Upper lobe of left lung (tissue), 6 donors: ENCODE measurements at regions not wholly inside any gene's neighbourhood (a gene's known extent, or its start where the extent isn't known, plus 50 kb on each side); places are given as distances from the start of the nearest gene placed in this dataset.
"Not testable (repeated sequence)": the region's sequence is repeated elsewhere in the genome, so short reads cannot be mapped to it uniquely, and the experiment has no call there.

ENCODE experiments used
- ATAC-seq, 2 donors: fragments of 200-7000 bp; cut with Tn5 transposase; one replicate each; pipeline ENCODE4 v1.9.1; 2022; ENCODE audit warnings: mild to moderate bottlenecking in 2 of 2, moderate library complexity in 2 of 2; ENCODE audit not compliant: low FRiP score in 2 of 2
- DNase-seq, 2 donors: peaks; one replicate each; pipeline ENCODE4 v3.0.0-alpha.2; 2019 to 2020
- H3K27ac ChIP-seq, 4 donors: fragments of 200-600 bp; sonication (generic); one replicate each; pipeline ENCODE4 v1.5.1; 2016 to 2019
- H3K27me3 ChIP-seq, 4 donors: fragments of 200-600 bp; sonication (generic); one replicate each; pipeline ENCODE4 v1.5.1; 2017 to 2019
- H3K36me3 ChIP-seq, 4 donors: fragments of 200-600 bp; sonication (generic); one replicate each; pipeline ENCODE4 v1.5.1; 2016 to 2019
- H3K4me1 ChIP-seq, 4 donors: fragments of 200-600 bp; sonication (generic); one replicate each; pipeline ENCODE4 v1.5.1; 2018 to 2019
- H3K4me3 ChIP-seq, 4 donors: fragments of 200-600 bp; sonication (generic); one replicate each; pipeline ENCODE4 v1.5.1; 2017 to 2019; ENCODE audit warnings: mild to moderate bottlenecking in 2 of 4, moderate library complexity in 1 of 4
- H3K9me3 ChIP-seq, 4 donors: fragments of 200-600 bp; sonication (generic); one replicate each; pipeline ENCODE4 v1.5.1; 2018 to 2019
- CTCF ChIP-seq, 6 experiments: fragments of 450-650 bp in 4 of 6; fragments of 200-600 bp in 2 of 6; sonication (generic) in 2 of 6; IDR thresholded peaks; one replicate each; pipeline ENCODE4 v1.5.1; 2016 to 2019; ENCODE audit warnings: antibody characterized with exemption in 6 of 6
- EP300 ChIP-seq, 4 donors: sonication (generic); formaldehyde crosslinking; IDR thresholded peaks; one replicate each; pipeline ENCODE4 v1.5.1; 2017; ENCODE audit warnings: antibody characterized with exemption in 4 of 4, control low read depth in 2 of 4
- POLR2A ChIP-seq, 4 donors: fragments of 450-650 bp; IDR thresholded peaks; one replicate each; pipeline ENCODE4 v1.5.1; 2016 to 2017; ENCODE audit warnings: antibody characterized with exemption in 4 of 4, mild to moderate bottlenecking in 2 of 4
- POLR2AphosphoS5 ChIP-seq, 2 donors: sonication (generic); formaldehyde crosslinking; IDR thresholded peaks; one replicate each; pipeline ENCODE4 v1.5.1; 2017; ENCODE audit warnings: antibody characterized with exemption in 2 of 2
- WGBS, 2 donors: methylation state at CpG; one replicate each; pipeline ENCODE4 v1.1.5; 2017 to 2018; 5-methylcytosine and 5-hydroxymethylcytosine counted together
- donor health status: DM: no; HTN: no; CAD: no; lungs with moderate emphysema.
- donor health status: DM: no; HTN: yes; CAD: no; lungs with severe emphysema.

GRCh38 chr1:185433667-185434066 lies 116.6 kb upstream of the IVNS1ABP start:
- H3K4me1 ChIP-seq, result no peaks in the 10 kb centered on the region
- H3K27ac ChIP-seq, result no peak overlapping the region
- ATAC-seq (no peak), DNase-seq (no peak)
- no peaks in the 10 kb centered on the region for H3K36me3 ChIP-seq
- no peaks in the 10 kb centered on the region for H3K27me3 ChIP-seq
- no peaks in the 10 kb centered on the region for H3K9me3 ChIP-seq
- WGBS, 2 donors, result 45 to 70% methylated on average over 2 of the region's 2 CpGs
- TF ChIP-seq POLR2AphosphoS5 (IDR thresholded peaks at IDR 0.05), result no peak
- no peak for TF ChIP-seq POLR2A (IDR thresholded peaks at IDR 0.05)
- TF ChIP-seq CTCF (IDR thresholded peaks at IDR 0.05), result no peak
- no peak for TF ChIP-seq EP300 (IDR thresholded peaks at IDR 0.05)
- H3K4me3 ChIP-seq, result no peak overlapping the region

GRCh38 chr1:185432948-185433347 lies 115.9 kb upstream of the IVNS1ABP start:
- TF ChIP-seq POLR2A (IDR thresholded peaks at IDR 0.05), result no peak
- no peak for TF ChIP-seq CTCF (IDR thresholded peaks at IDR 0.05)
- TF ChIP-seq POLR2AphosphoS5 (IDR thresholded peaks at IDR 0.05), result no peak
- no peak for TF ChIP-seq EP300 (IDR thresholded peaks at IDR 0.05)
- Histone ChIP-seq H3K27ac (no peak overlapping the region), H3K36me3 (no peaks in the 10 kb centered on the region), H3K4me3 (no peak overlapping the region), H3K27me3 (no peaks in the 10 kb centered on the region), H3K4me1 (no peaks in the 10 kb centered on the region), H3K9me3 (no peaks in the 10 kb centered on the region)
- WGBS, 2 donors, result 93 to 94% methylated on average over 2 of the region's 2 CpGs
- DNase-seq (no peak), ATAC-seq (no peak)

DNA sequence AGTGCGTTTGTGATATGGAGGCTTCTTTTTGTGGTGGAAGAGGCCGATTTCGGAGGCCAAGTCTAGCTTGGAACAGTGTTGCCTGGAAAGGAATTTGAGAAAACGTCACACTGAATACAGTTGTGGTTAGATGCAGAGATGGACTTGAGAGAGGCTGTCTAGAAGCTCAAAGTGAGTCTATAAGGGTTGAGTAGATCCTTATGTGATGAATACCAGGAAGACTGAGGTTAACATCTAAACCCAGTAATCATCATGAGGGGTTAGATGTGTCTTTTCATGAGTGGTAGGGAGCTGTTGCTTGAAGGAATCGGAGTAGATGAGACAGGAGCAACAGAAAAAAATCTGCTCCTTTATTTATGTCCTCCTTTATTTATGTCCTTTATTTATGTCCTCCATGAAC lies 114.6 kb upstream of the IVNS1ABP start:
- no peaks in the 10 kb centered on the region for H3K36me3 ChIP-seq
- no peak overlapping the region for H3K27ac ChIP-seq
- no peaks in the 10 kb centered on the region for H3K4me1 ChIP-seq
- no peak for DNase-seq
- no peaks in the 10 kb centered on the region for H3K27me3 ChIP-seq
- no peaks in the 10 kb centered on the region for H3K9me3 ChIP-seq
- 84 to 88% methylated on average over 5 of the region's 5 CpGs for WGBS, 2 donors
- TF ChIP-seq POLR2A (IDR thresholded peaks at IDR 0.05) (no peak), EP300 (IDR thresholded peaks at IDR 0.05) (no peak), CTCF (IDR thresholded peaks at IDR 0.05) (no peak), POLR2AphosphoS5 (IDR thresholded peaks at IDR 0.05) (no peak)
- no peak overlapping the region for H3K4me3 ChIP-seq
- no peak for ATAC-seq

DNA sequence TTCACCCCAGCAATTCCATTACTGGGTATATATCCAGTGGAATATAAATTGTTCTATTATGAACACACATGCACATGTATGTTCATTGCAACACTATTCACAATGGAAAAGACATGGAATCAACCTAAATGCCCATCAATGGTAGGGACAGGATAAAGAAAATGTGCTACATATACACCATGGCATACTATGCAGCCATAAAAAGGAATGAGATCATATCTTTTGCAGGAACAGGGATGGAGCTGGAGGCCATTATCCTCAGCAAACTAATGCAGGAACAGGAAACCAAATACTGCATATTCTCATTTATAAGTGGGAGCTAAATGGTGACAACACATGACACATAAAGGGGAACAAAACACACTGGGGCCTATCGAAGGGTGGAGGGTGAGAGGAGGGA lies 112.6 kb upstream of the IVNS1ABP start:
- H3K27me3 ChIP-seq, H3K4me3 ChIP-seq: not testable (repeated sequence)

DNA sequence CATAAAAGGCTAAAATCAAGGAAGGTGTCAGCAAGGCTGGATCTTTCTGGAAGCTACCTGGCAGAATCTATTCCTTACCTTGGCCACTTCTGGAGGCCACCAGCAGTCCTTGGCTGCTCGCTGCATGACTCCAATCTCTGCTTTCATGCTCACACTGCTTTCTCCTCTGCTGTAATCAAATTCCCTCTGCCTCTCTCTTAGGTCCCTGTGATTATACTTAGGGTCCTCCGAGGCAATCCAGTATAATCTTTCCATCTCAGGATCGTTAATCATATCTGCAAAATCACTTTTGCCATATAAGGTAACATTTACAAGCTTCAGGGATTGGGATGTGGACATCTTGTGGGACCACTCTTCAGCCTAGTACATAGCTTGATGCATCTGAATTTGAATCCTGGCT lies 110.7 kb upstream of the IVNS1ABP start:
- no peak for TF ChIP-seq CTCF (IDR thresholded peaks at IDR 0.05)
- TF ChIP-seq EP300 (IDR thresholded peaks at IDR 0.05), result no peak
- TF ChIP-seq POLR2A (IDR thresholded peaks at IDR 0.05), result no peak
- TF ChIP-seq POLR2AphosphoS5 (IDR thresholded peaks at IDR 0.05), result no peak
- H3K27ac ChIP-seq, result no peak overlapping the region
- no peaks in the 10 kb centered on the region for H3K36me3 ChIP-seq
- DNase-seq, result no peak
- no peaks in the 10 kb centered on the region for H3K4me1 ChIP-seq
- no peaks in the 10 kb centered on the region for H3K27me3 ChIP-seq
- no peak for ATAC-seq
- no peaks in the 10 kb centered on the region for H3K9me3 ChIP-seq
- no peak overlapping the region for H3K4me3 ChIP-seq
- WGBS, 2 donors, result 78 to 92% methylated on average over 3 of the region's 3 CpGs

More for the DNA sequence above, 112.6 kb upstream of the IVNS1ABP start:
- H3K9me3 ChIP-seq, ATAC-seq, H3K4me1 ChIP-seq, H3K27ac ChIP-seq, DNase-seq, H3K36me3 ChIP-seq: not testable (repeated sequence)
- 95 to 96% methylated on average over 1 of the region's 1 CpG for WGBS, 2 donors
